HepG2 (cell line): ENCODE measurements at regions not wholly inside any gene's neighbourhood (a gene's known extent, or its start where the extent isn't known, plus 50 kb on each side); places are given as distances from the start of the nearest gene placed in this dataset.
"Not testable (repeated sequence)": the region's sequence is repeated elsewhere in the genome, so short reads cannot be mapped to it uniquely, and the experiment has no call there.

Experiments
- ATAC-seq: fragments of 200-7000 bp; cut with Tn5 transposase; 3 replicates; pipeline ENCODE4 v1.9.1; 2020; ENCODE audit warnings: mild to moderate bottlenecking, moderate library complexity
- BruUV-seq: library from RNA; stranded (reverse); fragments of 400-500 nt; replicated peaks from 2 replicates; lab custom pipeline; 2021; lab: Mats Ljungman, UMichigan
- CTCF ChIA-PET: fragments of 300-600 bp; formaldehyde crosslinking; extraction: SDS; loops from one replicate; lab custom pipeline; 2021; ENCODE audit warnings: low total read pairs, inconsistent platforms, low intra/inter-chr PET ratio; lab: Yijun Ruan, JAX
- POLR2A ChIA-PET: fragments of 350-600 bp; sonication (Branson Sonifier 250); formaldehyde crosslinking; loops from one replicate; lab custom pipeline; 2020; ENCODE audit warnings: antibody characterized with exemption, inconsistent platforms; lab: Yijun Ruan, JAX
- DNase-seq: peaks from one replicate; pipeline ENCODE4 v3.0.0-alpha.2; 2015; ENCODE audit warnings: low spot score
- FAIRE-seq: peaks from 3 replicates; lab custom pipeline; 2011; peaks lifted over from hg19 to GRCh38; lab: Jason Lieb, UNC
- H2AFZ ChIP-seq: one replicate; pipeline ENCODE4 v1.6.1; 2011; ENCODE audit warnings: low read length, inconsistent platforms
- H3K27ac ChIP-seq: fragments of 300-600 bp; 3 replicates; pipeline ENCODE4 v1.8.0; 2011; ENCODE audit warnings: mixed run types, mild to moderate bottlenecking, mixed read lengths, low read length, inconsistent platforms; ENCODE audit not compliant: insufficient read depth; ENCODE audit errors: extremely low read length
- H3K27me3 ChIP-seq, 2 experiments: fragments of 200-600 bp in 1 of 2; 2 replicates in 1 of 2; 3 replicates in 1 of 2; pipeline versions ENCODE4 v1.6.0 to v1.8.0; 2011; ENCODE audit warnings: low read length in 2 of 2, mild to moderate bottlenecking in 2 of 2, moderate library complexity in 2 of 2, inconsistent platforms in 1 of 2; ENCODE audit not compliant: insufficient read depth in 2 of 2, control insufficient read depth in 1 of 2
- H3K36me3 ChIP-seq, 2 experiments: fragments of 200-600 bp in 1 of 2; replicated peaks in 1 of 2; 2 replicates in 1 of 2; 3 replicates in 1 of 2; pipeline versions ENCODE4 v1.5.1 to v1.8.0; 2011; ENCODE audit warnings: low read length in 2 of 2, inconsistent platforms in 1 of 2; ENCODE audit not compliant: insufficient read depth in 2 of 2, control insufficient read depth in 1 of 2
- H3K4me1 ChIP-seq: 2 replicates; pipeline ENCODE4 v1.5.1; 2012; ENCODE audit warnings: low read length, inconsistent platforms; ENCODE audit not compliant: insufficient read depth
- H3K4me2 ChIP-seq: 2 replicates; pipeline ENCODE4 v1.6.0; 2011; ENCODE audit warnings: low read depth, low read length, inconsistent platforms
- H3K4me3 ChIP-seq, 3 experiments: fragments of 200-600 bp in 1 of 3; sonication (generic), shearing (Covaris generic) in 1 of 3; replicated peaks in 1 of 3; 2 replicates each; pipeline ENCODE4 v1.5.1; 2011 to 2016; ENCODE audit warnings: low read length in 3 of 3, inconsistent platforms in 2 of 3, low read depth in 2 of 3, mild to moderate bottlenecking in 2 of 3, control low read depth in 1 of 3, mixed read lengths in 1 of 3; ENCODE audit not compliant: insufficient read depth in 1 of 3
- H3K79me2 ChIP-seq: one replicate; pipeline ENCODE4 v1.6.1; 2011; ENCODE audit warnings: low read length, inconsistent platforms; ENCODE audit not compliant: insufficient read depth
- H3K9ac ChIP-seq: 2 replicates; pipeline ENCODE4 v1.6.0; 2011; ENCODE audit warnings: mild to moderate bottlenecking, low read depth, low read length, inconsistent platforms; ENCODE audit not compliant: insufficient read depth
- H3K9me3 ChIP-seq: 2 replicates; pipeline ENCODE4 v1.5.1; 2012; ENCODE audit warnings: mild to moderate bottlenecking, low read length
- H4K20me1 ChIP-seq: 2 replicates; pipeline ENCODE4 v1.6.0; 2011; ENCODE audit warnings: inconsistent platforms, mild to moderate bottlenecking, low read length, moderate library complexity; ENCODE audit not compliant: insufficient read depth
- WGBS: methylation state at CpG from one replicate; pipeline ENCODE4 v1.1.6; 2017; ENCODE audit warnings: low lambda C conversion rate; 5-methylcytosine and 5-hydroxymethylcytosine counted together
- in situ Hi-C: cut with HindIII; loops from 2 replicates; pipeline ENCODE4 v1.10.0; 2017; ENCODE audit warnings: low pct_unique_long_range_greater_than_20kb; ENCODE audit not compliant: extremely low pct_ligation_motif_present
- intact Hi-C: fragments of 100-400 bp; cut with micrococcal nuclease; formaldehyde crosslinking; loops from one replicate; pipeline ENCODE4 v1.10.0; 2022; ENCODE audit not compliant: unreplicated experiment

- DNase-seq, H3K36me3 ChIP-seq, H3K4me2 ChIP-seq, CTCF ChIA-PET, intact Hi-C loops, H3K27ac ChIP-seq, H3K9me3 ChIP-seq, H3K4me3 ChIP-seq, H2AFZ ChIP-seq, in situ Hi-C loops, ATAC-seq, POLR2A ChIA-PET, H3K79me2 ChIP-seq, H4K20me1 ChIP-seq, H3K27me3 ChIP-seq, BruUV-seq, FAIRE-seq, H3K4me1 ChIP-seq, H3K9ac ChIP-seq: not testable (repeated sequence)
- WGBS, result no CpG with 5 or more reads among the region's 1 CpG
Measured at GRCh38 chrY:22113990-22114389, 68.7 kb downstream of the RBMY1F start.

- H3K27ac ChIP-seq, FAIRE-seq, intact Hi-C loops, H3K79me2 ChIP-seq, ATAC-seq, H3K4me1 ChIP-seq, H3K4me3 ChIP-seq, H3K4me2 ChIP-seq, H3K36me3 ChIP-seq, H3K27me3 ChIP-seq, H2AFZ ChIP-seq, H3K9ac ChIP-seq, H3K9me3 ChIP-seq, DNase-seq, H4K20me1 ChIP-seq, CTCF ChIA-PET, BruUV-seq, POLR2A ChIA-PET, in situ Hi-C loops: not testable (repeated sequence)
- no CpG with 5 or more reads among the region's 2 CpGs for WGBS
Measured at GRCh38 chrY:22108165-22108564, 74.6 kb downstream of the RBMY1F start.

- WGBS, result no CpG with 5 or more reads among the region's 2 CpGs
Measured at GRCh38 chrY:22101547-22101946, 81.2 kb downstream of the RBMY1F start.

GRCh38 chrY:22097310-22097709, 85.4 kb downstream of the RBMY1F start:
- H3K27ac ChIP-seq, intact Hi-C loops, H2AFZ ChIP-seq, H3K36me3 ChIP-seq, H3K27me3 ChIP-seq, H3K4me1 ChIP-seq, H3K4me3 ChIP-seq, H3K9ac ChIP-seq, H4K20me1 ChIP-seq, DNase-seq, BruUV-seq, ATAC-seq, FAIRE-seq, H3K4me2 ChIP-seq, H3K79me2 ChIP-seq, in situ Hi-C loops, POLR2A ChIA-PET, H3K9me3 ChIP-seq, CTCF ChIA-PET: not testable (repeated sequence)
- no CpG with 5 or more reads among the region's 1 CpG for WGBS

More at GRCh38 chrY:22101547-22101946, 81.2 kb downstream of the RBMY1F start:
- H3K27me3 ChIP-seq, H3K79me2 ChIP-seq, H2AFZ ChIP-seq, H3K4me2 ChIP-seq, H3K9me3 ChIP-seq, in situ Hi-C loops, BruUV-seq, H3K4me1 ChIP-seq, FAIRE-seq, DNase-seq, H4K20me1 ChIP-seq, CTCF ChIA-PET, H3K9ac ChIP-seq, H3K27ac ChIP-seq, H3K36me3 ChIP-seq, ATAC-seq, POLR2A ChIA-PET, intact Hi-C loops, H3K4me3 ChIP-seq: not testable (repeated sequence)
